AG09309 (cell line): ENCODE measurements at regions not wholly inside any gene's neighbourhood (a gene's known extent, or its start where the extent isn't known, plus 50 kb on each side); places are given as distances from the start of the nearest gene placed in this dataset.
"Not testable (repeated sequence)": the region's sequence is repeated elsewhere in the genome, so short reads cannot be mapped to it uniquely, and the experiment has no call there.

ENCODE experiments used
- DNase-seq: peaks from one replicate; pipeline ENCODE4 v3.0.0-alpha.2; 2010; ENCODE audit warnings: low read depth
- H3K4me3 ChIP-seq: 2 replicates; pipeline ENCODE4 v1.5.1; 2011; ENCODE audit warnings: mild to moderate bottlenecking, low read depth, low read length, moderate library complexity; ENCODE audit not compliant: control insufficient read depth
- CTCF ChIP-seq: IDR thresholded peaks from 2 replicates; pipeline ENCODE4 v1.5.1; 2011; ENCODE audit warnings: mild to moderate bottlenecking, low read depth, low read length, inconsistent platforms; ENCODE audit not compliant: insufficient read depth, control insufficient read depth; ENCODE audit errors: missing control alignments

- no peak overlapping the region for H3K4me3 ChIP-seq
- no peak for DNase-seq
- TF ChIP-seq CTCF = no peak
Observed at GRCh38 chr2:126288362-126288761, 367.6 kb upstream of the GYPC start.

DNA sequence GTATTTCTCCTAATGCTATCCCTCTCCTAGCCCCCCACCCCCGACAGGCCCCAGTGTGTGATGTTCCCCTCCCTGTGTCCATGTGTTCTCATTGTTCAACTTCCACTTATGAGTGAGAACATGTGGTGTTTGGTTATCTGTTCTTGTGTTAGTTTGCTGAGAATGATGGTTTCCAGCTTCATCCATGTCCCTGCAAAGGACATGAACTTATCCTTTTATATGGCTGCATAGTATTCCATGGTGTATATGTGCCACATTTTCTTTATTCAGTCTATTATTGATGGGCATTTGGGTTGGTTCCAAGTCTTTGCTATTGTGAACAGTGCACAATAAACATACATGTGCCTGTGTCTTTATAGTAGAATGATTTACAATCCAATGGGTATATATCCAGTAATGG lies 362.0 kb upstream of the GYPC start:
- not testable (repeated sequence) for H3K4me3 ChIP-seq, DNase-seq

- no peak for DNase-seq
- no peak for TF ChIP-seq CTCF
Observed at GRCh38 chr2:126299469-126299976, 356.4 kb upstream of the GYPC start.

DNA sequence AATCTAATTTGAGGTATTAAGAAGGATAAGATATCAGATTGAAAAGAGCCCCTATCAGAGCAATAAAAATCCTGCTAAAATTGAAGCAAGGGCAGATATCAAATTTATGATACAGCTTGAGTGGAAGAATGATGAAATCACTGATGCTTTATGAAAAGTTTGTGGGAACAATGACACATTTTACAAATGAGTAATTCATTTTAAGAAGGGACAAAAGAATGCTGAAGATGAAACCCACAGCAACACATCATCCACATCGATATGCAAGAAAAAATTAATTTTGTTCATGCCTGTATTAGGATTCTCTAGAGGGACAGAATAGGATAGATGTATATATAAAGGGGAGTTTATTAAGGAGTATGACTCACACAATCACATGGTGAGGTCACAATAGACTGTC lies 355.6 kb upstream of the GYPC start:
- TF ChIP-seq CTCF = no peak
- DNase-seq = no peak
- no peak overlapping the region for H3K4me3 ChIP-seq

More at GRCh38 chr2:126299469-126299976, 356.4 kb upstream of the GYPC start:
- H3K4me3 ChIP-seq = no peak overlapping the region

DNA sequence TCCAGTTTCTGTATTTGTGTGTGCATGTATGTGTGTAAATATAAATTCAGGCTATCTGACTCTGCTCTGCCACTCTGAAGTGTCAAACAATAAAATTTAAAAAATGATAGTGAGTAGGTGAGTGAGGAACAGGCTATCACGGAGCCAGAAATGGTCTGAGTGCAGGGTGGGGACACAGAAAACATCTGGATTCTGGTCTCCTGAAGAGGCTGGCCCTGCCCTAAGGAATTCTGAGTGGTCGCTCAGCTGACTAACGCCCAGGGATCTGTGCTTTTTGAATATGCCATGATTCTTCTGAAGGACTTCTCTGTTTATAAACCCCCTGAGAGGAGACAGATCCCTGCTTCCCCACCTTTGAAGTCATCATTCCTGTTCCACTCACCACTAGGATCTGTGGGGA lies 353.9 kb upstream of the GYPC start:
- no peak for TF ChIP-seq CTCF
- no peak overlapping the region for H3K4me3 ChIP-seq
- no peak for DNase-seq

DNA sequence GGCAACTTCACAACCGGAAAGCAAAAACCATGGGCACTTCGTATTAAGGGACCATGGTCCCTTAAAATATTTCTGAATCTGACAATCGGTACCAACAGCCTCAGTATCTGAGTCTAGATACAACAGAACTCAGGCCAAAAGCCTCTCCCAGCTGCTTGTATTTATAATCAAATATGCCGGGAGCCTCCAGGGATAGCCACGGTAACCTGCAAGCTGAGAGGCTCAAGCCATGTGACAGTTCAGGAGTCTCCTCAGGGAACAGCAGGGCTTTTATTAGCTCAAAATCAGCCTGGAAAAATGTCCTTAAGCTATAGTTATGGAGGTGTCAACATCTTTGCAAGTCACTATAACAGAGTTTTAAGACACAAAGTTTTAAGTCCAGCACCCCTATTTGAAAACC lies 352.8 kb upstream of the GYPC start:
- no peak overlapping the region for H3K4me3 ChIP-seq
- DNase-seq = no peak
- TF ChIP-seq CTCF = no peak

DNA sequence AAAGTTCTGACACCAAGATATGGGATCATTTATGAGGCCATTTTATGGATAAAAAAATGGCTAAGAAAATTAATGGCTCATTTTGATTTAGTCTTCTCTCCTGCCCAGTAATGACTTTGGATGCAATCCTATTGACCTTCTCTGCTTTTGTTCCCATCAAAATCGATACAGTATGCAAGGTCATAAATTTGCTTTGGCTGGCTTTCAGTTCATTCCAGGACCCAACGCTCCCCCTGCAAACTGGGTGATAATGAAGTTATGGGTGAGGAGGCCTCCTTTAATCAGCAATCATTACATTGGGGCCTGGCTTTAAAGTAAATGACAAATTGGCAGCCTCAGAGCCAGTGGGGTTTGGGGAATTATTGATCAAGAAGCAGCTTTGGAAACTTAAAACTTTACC lies 351.8 kb upstream of the GYPC start:
- DNase-seq = no peak
- no peak for TF ChIP-seq CTCF
- no peak overlapping the region for H3K4me3 ChIP-seq

DNA sequence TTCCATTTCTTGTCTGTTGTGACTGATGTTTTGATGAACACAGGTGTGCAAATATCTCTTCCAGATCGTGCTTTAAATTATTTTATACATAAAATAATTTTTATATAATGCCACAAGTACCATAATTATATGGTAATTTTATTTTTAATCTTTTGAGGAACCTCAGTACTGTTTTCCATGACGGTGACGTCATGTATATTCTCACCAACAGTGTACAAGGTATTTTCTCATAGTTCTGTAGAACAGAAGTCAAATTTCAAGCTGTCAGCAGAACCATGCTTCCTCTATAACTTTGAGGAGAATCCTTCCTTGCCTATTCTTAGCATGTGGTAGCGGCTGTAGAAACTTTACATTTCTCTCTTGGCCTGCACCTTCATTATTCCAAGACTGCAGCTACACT lies 349.4 kb upstream of the GYPC start:
- DNase-seq = no peak
- no peak overlapping the region for H3K4me3 ChIP-seq
- no peak for TF ChIP-seq CTCF
